K562 (cell line): ENCODE measurements at regions not wholly inside any gene's neighbourhood (a gene's known extent, or its start where the extent isn't known, plus 50 kb on each side); places are given as distances from the start of the nearest gene placed in this dataset.

Experiments used
- ATAC-seq: fragments of 200-7000 bp; cut with Tn5 transposase; 3 replicates; pipeline ENCODE4 v1.9.1; 2020; ENCODE audit warnings: moderate library complexity
- BruUV-seq: library from RNA; stranded (reverse); fragments of 400-500 nt; replicated peaks from 2 replicates; lab custom pipeline; 2021; lab: Mats Ljungman, UMichigan
- CTCF ChIA-PET: fragments of 300-600 bp; formaldehyde crosslinking; extraction: SDS; loops from one replicate; lab custom pipeline; 2021; ENCODE audit warnings: low intra/inter-chr PET ratio; lab: Yijun Ruan, JAX
- POLR2A ChIA-PET: fragments of 300-600, 350-650 bp; sonication (Branson Sonifier 250); formaldehyde crosslinking; extraction: SDS; loops from one replicate; lab custom pipeline; 2021; ENCODE audit warnings: antibody characterized with exemption, inconsistent platforms; lab: Yijun Ruan, JAX
- DNase-seq, 4 experiments: peaks; one replicate each; pipeline versions ENCODE4 v3.0.0 to v3.0.0-alpha.2; 2011 to 2018; ENCODE audit warnings: low spot score in 3 of 4, mixed read lengths in 3 of 4; ENCODE audit errors: extremely low read depth in 1 of 4
- FAIRE-seq: peaks from 2 replicates; lab custom pipeline; 2011; peaks lifted over from hg19 to GRCh38; lab: Jason Lieb, UNC
- H2AFZ ChIP-seq: 2 replicates; pipeline ENCODE4 v1.6.0; 2011; ENCODE audit warnings: low read depth, low read length, control low read depth, inconsistent platforms
- H3K27ac ChIP-seq: fragments of 200-600 bp; 3 replicates; pipeline ENCODE4 v1.8.0; 2011; ENCODE audit warnings: low read depth, mild to moderate bottlenecking, control low read depth, inconsistent platforms, low read length, moderate library complexity, mixed read lengths; ENCODE audit errors: extremely low read depth
- H3K27me3 ChIP-seq, 2 experiments: fragments of 300-600 bp in 1 of 2; 2 replicates in 1 of 2; 3 replicates in 1 of 2; pipeline versions ENCODE4 v1.6.0 to v1.8.0; 2011; ENCODE audit warnings: inconsistent platforms in 2 of 2, low read length in 2 of 2, mild to moderate bottlenecking in 1 of 2, mixed read lengths in 1 of 2, moderate library complexity in 1 of 2; ENCODE audit not compliant: control insufficient read depth in 2 of 2, insufficient read depth in 2 of 2
- H3K36me3 ChIP-seq: fragments of 300-600 bp; 3 replicates; pipeline ENCODE4 v1.8.0; 2011; ENCODE audit warnings: mild to moderate bottlenecking, low read length, inconsistent platforms; ENCODE audit not compliant: control insufficient read depth, insufficient read depth
- H3K4me1 ChIP-seq, 2 experiments: fragments of 200-600 bp in 1 of 2; replicated peaks in 1 of 2; 2 replicates in 1 of 2; 3 replicates in 1 of 2; pipeline versions ENCODE4 v1.5.1 to v1.8.0; 2011; ENCODE audit warnings: inconsistent platforms in 2 of 2, low read length in 2 of 2, mild to moderate bottlenecking in 1 of 2, mixed read lengths in 1 of 2, moderate library complexity in 1 of 2; ENCODE audit not compliant: control insufficient read depth in 2 of 2, insufficient read depth in 2 of 2
- H3K4me2 ChIP-seq: 2 replicates; pipeline ENCODE4 v1.6.1; 2011; ENCODE audit warnings: low read length, control low read depth, inconsistent platforms, mixed read lengths; ENCODE audit not compliant: insufficient read depth
- H3K4me3 ChIP-seq: fragments of 200-600 bp; sonication (generic), shearing (Covaris generic); 2 replicates; pipeline ENCODE4 v1.5.1; 2016; ENCODE audit warnings: control low read depth, inconsistent platforms
- H3K79me2 ChIP-seq: fragments of 200-600 bp; 3 replicates; pipeline ENCODE4 v1.8.0; 2011; ENCODE audit warnings: low read length, inconsistent platforms; ENCODE audit not compliant: control insufficient read depth, insufficient read depth
- H3K9ac ChIP-seq, 2 experiments: 2 replicates each; pipeline versions ENCODE4 v1.6.0 to v1.6.1; 2011; ENCODE audit warnings: low read depth in 2 of 2, low read length in 2 of 2, control low read depth in 1 of 2, inconsistent platforms in 1 of 2, mild to moderate bottlenecking in 1 of 2, mixed read lengths in 1 of 2; ENCODE audit not compliant: insufficient read depth in 1 of 2
- H3K9me1 ChIP-seq: one replicate; pipeline ENCODE4 v1.6.0; 2011; ENCODE audit warnings: inconsistent platforms, mild to moderate bottlenecking, low read length, moderate library complexity; ENCODE audit not compliant: control insufficient read depth, insufficient read depth
- H3K9me3 ChIP-seq: replicated peaks from 2 replicates; pipeline ENCODE4 v1.5.1; 2011; ENCODE audit warnings: low read depth, low read length, inconsistent platforms; ENCODE audit not compliant: control insufficient read depth, insufficient read depth
- H4K20me1 ChIP-seq: replicated peaks from 2 replicates; pipeline ENCODE4 v1.6.1; 2011; ENCODE audit warnings: low read length, inconsistent platforms, mixed read lengths; ENCODE audit not compliant: control insufficient read depth, insufficient read depth
- HDAC1 ChIP-seq, 2 experiments: fragments of 450-650 bp; IDR thresholded peaks; 2 replicates each; pipeline ENCODE4 v1.6.1; 2016 to 2017; ENCODE audit warnings: inconsistent platforms in 1 of 2, mild to moderate bottlenecking in 1 of 2, moderate library complexity in 1 of 2
- L3MBTL2 ChIP-seq: fragments of 450-650 bp; IDR thresholded peaks from 2 replicates; pipeline ENCODE4 v1.6.1; 2016; ENCODE audit warnings: mild to moderate bottlenecking, moderate library complexity
- PYGO2 ChIP-seq: fragments of 450-650 bp; IDR thresholded peaks from 2 replicates; pipeline ENCODE4 v1.6.1; 2016; ENCODE audit warnings: mild to moderate bottlenecking, missing genetic modification characterization, moderate library complexity, missing compliant biosample characterization
- ZKSCAN3 ChIP-seq: fragments of 250-450 bp; sonication (Bioruptor Pico); IDR thresholded peaks from 2 replicates; pipeline ENCODE4 v1.4.0; 2020
- ZNF175 ChIP-seq: fragments of 200-800 bp; sonication (Bioruptor generic); IDR thresholded peaks from 2 replicates; pipeline ENCODE4 v1.6.1; 2016; ENCODE audit warnings: low read depth, mild to moderate bottlenecking, missing genetic modification characterization, missing compliant biosample characterization
- WGBS: fragments of 100-300 bp; shearing (Covaris generic); methylation state at CpG from one replicate; pipeline ENCODE4 v1.1.6; 2016; ENCODE audit warnings: low coverage, mixed read lengths; ENCODE audit not compliant: insufficient coverage; ENCODE audit errors: missing lambda C conversion rate; 5-methylcytosine and 5-hydroxymethylcytosine counted together
- in situ Hi-C: fragments of 300-500 bp; cut with MboI; formaldehyde crosslinking; loops from 4 replicates; pipeline ENCODE4 v1.15.0; 2018; ENCODE audit warnings: inconsistent platforms, mixed read lengths
- intact Hi-C: fragments of 100-400 bp; cut with micrococcal nuclease; formaldehyde crosslinking; loops from 2 replicates; pipeline ENCODE4 v1.14.2; 2022
- TF ChIP-seq, protein P1 (sequence below): sonication (generic); formaldehyde crosslinking; IDR thresholded peaks from 2 replicates; pipeline ENCODE4 v1.8.1; 2023; ENCODE audit warnings: mild to moderate bottlenecking, missing genetic modification reagents
- TF ChIP-seq, protein P2 (sequence below): sonication (generic); formaldehyde crosslinking; IDR thresholded peaks from 2 replicates; pipeline ENCODE4 v1.8.0; 2022; ENCODE audit warnings: mild to moderate bottlenecking, missing genetic modification reagents, borderline replicate concordance
- TF ChIP-seq, protein P3 (sequence below): fragments of 200-400 bp; formaldehyde crosslinking; IDR thresholded peaks from 2 replicates; pipeline ENCODE4 v1.6.1; 2017; ENCODE audit warnings: mild to moderate bottlenecking, low read depth, low read length, moderate library complexity

DNA sequence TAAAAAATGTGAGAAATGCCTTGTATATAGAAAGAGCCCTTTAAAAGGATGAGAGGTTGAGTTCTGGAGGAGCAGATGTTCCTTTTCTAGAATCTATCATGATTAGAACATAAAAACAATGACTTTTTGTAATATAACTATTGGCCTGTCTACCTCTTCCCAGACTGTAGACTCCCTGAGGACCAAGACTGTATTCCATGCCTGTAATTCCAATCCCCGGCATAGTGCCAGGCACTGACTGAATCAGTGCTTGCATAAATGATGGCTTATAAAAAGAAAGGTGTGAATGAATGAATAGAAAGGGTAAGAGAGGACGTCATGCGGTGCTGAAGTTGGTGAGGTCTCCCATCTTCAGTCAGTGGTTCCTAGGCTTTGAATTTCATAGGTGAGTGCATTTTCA lies 92.6 kb upstream of the GDNF start (continued):
- TF ChIP-seq, protein P1, sequence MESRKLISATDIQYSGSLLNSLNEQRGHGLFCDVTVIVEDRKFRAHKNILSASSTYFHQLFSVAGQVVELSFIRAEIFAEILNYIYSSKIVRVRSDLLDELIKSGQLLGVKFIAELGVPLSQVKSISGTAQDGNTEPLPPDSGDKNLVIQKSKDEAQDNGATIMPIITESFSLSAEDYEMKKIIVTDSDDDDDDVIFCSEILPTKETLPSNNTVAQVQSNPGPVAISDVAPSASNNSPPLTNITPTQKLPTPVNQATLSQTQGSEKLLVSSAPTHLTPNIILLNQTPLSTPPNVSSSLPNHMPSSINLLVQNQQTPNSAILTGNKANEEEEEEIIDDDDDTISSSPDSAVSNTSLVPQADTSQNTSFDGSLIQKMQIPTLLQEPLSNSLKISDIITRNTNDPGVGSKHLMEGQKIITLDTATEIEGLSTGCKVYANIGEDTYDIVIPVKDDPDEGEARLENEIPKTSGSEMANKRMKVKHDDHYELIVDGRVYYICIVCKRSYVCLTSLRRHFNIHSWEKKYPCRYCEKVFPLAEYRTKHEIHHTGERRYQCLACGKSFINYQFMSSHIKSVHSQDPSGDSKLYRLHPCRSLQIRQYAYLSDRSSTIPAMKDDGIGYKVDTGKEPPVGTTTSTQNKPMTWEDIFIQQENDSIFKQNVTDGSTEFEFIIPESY (CRISPR knock-in tag), result no peak
- no peak for TF ChIP-seq L3MBTL2
- TF ChIP-seq, all 486 proteins: peak for 2

DNA sequence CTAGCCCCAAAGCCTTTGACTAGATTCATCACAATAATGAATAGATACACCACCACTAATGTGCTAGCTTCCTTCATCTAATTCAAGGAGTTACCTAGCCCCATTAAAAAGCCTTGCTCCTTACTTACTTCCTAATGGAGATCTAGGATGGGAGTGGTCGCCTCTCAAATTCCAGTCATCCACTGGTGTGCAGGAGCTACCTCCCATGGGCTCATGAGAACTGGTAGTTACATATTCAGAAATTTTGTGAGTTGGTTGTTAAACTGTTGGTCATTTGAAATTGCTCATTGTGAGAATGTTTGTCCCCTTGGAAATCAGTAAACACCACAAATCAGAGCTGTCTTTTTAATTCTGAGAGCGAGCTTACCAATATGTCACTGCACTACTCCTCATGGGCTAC lies 91.7 kb upstream of the GDNF start:
- no peak for FAIRE-seq
- Histone ChIP-seq H3K27ac (no peak overlapping the region), H3K36me3 (no peaks in the 10 kb centered on the region), H3K4me1 (no peaks in the 10 kb centered on the region), H4K20me1 (no peaks in the 10 kb centered on the region), H3K4me3 (no peak overlapping the region), H3K9me3 (no peaks in the 10 kb centered on the region), H3K27me3 (peaks cover 0 to 19% of the 10 kb centered on the region in 2 experiments; a peak in 2 of 5 replicates)
- WGBS, result 0% methylated on average over 2 of the region's 2 CpGs
- POLR2A ChIA-PET, result no interaction called here
- TF ChIP-seq, protein P2, sequence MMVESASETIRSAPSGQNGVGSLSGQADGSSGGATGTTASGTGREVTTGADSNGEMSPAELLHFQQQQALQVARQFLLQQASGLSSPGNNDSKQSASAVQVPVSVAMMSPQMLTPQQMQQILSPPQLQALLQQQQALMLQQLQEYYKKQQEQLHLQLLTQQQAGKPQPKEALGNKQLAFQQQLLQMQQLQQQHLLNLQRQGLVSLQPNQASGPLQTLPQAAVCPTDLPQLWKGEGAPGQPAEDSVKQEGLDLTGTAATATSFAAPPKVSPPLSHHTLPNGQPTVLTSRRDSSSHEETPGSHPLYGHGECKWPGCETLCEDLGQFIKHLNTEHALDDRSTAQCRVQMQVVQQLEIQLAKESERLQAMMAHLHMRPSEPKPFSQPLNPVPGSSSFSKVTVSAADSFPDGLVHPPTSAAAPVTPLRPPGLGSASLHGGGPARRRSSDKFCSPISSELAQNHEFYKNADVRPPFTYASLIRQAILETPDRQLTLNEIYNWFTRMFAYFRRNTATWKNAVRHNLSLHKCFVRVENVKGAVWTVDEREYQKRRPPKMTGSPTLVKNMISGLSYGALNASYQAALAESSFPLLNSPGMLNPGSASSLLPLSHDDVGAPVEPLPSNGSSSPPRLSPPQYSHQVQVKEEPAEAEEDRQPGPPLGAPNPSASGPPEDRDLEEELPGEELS (CRISPR knock-in tag), result no peak
- TF ChIP-seq ZNF175 (CRISPR knock-in tag) (no peak), ZKSCAN3 (CRISPR knock-in tag) (no peak), PYGO2 (tag) (no peak), HDAC1 (IDR thresholded peaks at IDR 0.05) (no peak)
- TF ChIP-seq, protein P3, sequence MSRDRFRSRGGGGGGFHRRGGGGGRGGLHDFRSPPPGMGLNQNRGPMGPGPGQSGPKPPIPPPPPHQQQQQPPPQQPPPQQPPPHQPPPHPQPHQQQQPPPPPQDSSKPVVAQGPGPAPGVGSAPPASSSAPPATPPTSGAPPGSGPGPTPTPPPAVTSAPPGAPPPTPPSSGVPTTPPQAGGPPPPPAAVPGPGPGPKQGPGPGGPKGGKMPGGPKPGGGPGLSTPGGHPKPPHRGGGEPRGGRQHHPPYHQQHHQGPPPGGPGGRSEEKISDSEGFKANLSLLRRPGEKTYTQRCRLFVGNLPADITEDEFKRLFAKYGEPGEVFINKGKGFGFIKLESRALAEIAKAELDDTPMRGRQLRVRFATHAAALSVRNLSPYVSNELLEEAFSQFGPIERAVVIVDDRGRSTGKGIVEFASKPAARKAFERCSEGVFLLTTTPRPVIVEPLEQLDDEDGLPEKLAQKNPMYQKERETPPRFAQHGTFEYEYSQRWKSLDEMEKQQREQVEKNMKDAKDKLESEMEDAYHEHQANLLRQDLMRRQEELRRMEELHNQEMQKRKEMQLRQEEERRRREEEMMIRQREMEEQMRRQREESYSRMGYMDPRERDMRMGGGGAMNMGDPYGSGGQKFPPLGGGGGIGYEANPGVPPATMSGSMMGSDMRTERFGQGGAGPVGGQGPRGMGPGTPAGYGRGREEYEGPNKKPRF, result no peak
- TF ChIP-seq, all 486 proteins: peak for 0
- Histone ChIP-seq H3K9ac (no peak overlapping the region), H2AFZ (no peak overlapping the region), H3K4me2 (no peak overlapping the region), H3K9me1 (no peaks in the 10 kb centered on the region), H3K79me2 (no peaks in the 10 kb centered on the region)
- CTCF ChIA-PET, result no interaction called here
- in situ Hi-C loops, result no loop called here
- ATAC-seq (no peak), DNase-seq (no peak)
- intact Hi-C loops, result no loop called here
- BruUV-seq, result no TSS peak
